ENCODE measurements at regions not wholly inside any gene's neighbourhood (a gene's known extent, or its start where the extent isn't known, plus 50 kb on each side); places are given as distances from the start of the nearest gene placed in this dataset.
A peak's percentile ranks its signal among the peaks of the same experiment; 100 is the strongest.

DNA sequence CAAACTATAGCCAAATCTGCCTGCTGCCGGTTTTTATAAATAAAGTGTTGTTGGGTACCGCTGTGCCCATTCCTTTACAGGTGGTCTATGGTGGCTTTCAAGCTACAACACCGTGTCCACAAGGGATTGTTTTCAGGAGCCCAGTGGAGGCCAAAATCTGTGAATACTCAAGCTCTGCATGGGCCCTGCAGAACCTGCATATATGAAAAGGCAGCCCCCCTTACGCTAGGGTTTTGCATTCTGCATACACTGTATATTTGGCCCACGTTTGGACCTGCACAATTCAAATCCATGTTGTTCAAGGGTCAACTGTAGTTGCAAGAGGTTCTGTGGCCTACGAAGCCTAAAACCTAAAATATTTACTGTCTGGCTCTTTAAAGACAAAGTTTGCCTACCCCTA is 122.2 kb upstream of the TLE3 start:
- H3K27me3 ChIP-seq (ENCODE audit: control insufficient read depth in 2 of 2, insufficient read depth in 1 of 2, low read length in 1 of 2) = no peaks in the 10 kb centered on the region
- no peak for DNase-seq (ENCODE audit: low read depth in 6 of 9, low spot score in 9 of 9)
- no peak overlapping the region for H3K4me3 ChIP-seq (ENCODE audit: low read length in 2 of 2)
- H3K4me1 ChIP-seq (ENCODE audit: control insufficient read depth in 2 of 2, insufficient read depth in 2 of 2, low read length in 2 of 2) = peaks cover 0 to 14% of the 10 kb centered on the region in 2 donors
- 95% methylated on average over 6 of the region's 6 CpGs for whole genome bisulfite sequencing
- no peak overlapping the region for H3K27ac ChIP-seq (ENCODE audit: low read depth in 1 of 2, low read length in 1 of 2)
- H3K9me3 ChIP-seq (ENCODE audit: control insufficient read depth in 2 of 2, insufficient read depth in 1 of 2, low read length in 1 of 2) = no peaks in the 10 kb centered on the region
- H3K36me3 ChIP-seq (ENCODE audit: control insufficient read depth in 2 of 2, insufficient read depth in 2 of 2, low read length in 1 of 2) = no peaks in the 10 kb centered on the region

DNA sequence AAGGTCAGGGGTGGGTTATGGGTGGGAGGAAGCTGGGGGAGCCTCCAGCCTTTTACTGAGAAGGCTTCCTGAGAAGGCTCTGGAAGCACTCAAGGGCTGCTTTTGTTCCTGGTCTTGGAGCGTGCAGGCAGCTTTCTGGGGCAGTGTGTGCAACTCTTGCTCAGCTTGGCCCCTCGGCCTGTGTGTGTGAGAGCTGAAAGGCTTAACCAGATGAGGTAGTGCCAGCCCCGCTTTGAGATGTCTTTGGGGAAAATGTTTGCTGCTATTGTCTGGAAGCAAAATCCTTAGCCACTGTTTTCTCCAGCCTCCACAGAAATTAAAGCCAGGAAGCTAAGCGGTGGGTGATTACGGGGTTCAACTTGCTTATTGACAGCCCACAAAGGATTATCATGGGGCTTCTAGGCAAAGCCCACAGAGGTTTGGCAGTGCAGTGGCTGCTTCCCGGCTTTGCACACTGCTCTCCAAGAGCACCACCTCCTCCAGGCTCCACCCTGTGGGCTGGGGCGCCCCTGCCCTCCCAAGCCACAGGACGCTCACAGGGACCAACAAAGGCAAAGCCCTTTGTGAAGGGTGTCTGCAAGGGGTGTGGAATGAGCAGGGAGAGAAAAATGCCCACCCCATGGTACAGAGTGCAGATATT is 121.7 kb upstream of the TLE3 start:
- H3K36me3 ChIP-seq (ENCODE audit: control insufficient read depth in 2 of 2, insufficient read depth in 2 of 2, low read length in 1 of 2) = no peaks in the 10 kb centered on the region
- peaks cover 0 to 15% of the 10 kb centered on the region in 2 donors for H3K4me1 ChIP-seq (ENCODE audit: control insufficient read depth in 2 of 2, insufficient read depth in 2 of 2, low read length in 2 of 2)
- DNase-seq (ENCODE audit: low read depth in 6 of 9, low spot score in 9 of 9) = no peak
- H3K4me3 ChIP-seq (ENCODE audit: low read length in 2 of 2) = no peak overlapping the region
- H3K9me3 ChIP-seq (ENCODE audit: control insufficient read depth in 2 of 2, insufficient read depth in 1 of 2, low read length in 1 of 2) = no peaks in the 10 kb centered on the region
- 85% methylated on average over 8 of the region's 8 CpGs for WGBS
- H3K27ac ChIP-seq (ENCODE audit: low read depth in 1 of 2, low read length in 1 of 2) = no peak overlapping the region
- H3K27me3 ChIP-seq (ENCODE audit: control insufficient read depth in 2 of 2, insufficient read depth in 1 of 2, low read length in 1 of 2) = no peaks in the 10 kb centered on the region

DNA sequence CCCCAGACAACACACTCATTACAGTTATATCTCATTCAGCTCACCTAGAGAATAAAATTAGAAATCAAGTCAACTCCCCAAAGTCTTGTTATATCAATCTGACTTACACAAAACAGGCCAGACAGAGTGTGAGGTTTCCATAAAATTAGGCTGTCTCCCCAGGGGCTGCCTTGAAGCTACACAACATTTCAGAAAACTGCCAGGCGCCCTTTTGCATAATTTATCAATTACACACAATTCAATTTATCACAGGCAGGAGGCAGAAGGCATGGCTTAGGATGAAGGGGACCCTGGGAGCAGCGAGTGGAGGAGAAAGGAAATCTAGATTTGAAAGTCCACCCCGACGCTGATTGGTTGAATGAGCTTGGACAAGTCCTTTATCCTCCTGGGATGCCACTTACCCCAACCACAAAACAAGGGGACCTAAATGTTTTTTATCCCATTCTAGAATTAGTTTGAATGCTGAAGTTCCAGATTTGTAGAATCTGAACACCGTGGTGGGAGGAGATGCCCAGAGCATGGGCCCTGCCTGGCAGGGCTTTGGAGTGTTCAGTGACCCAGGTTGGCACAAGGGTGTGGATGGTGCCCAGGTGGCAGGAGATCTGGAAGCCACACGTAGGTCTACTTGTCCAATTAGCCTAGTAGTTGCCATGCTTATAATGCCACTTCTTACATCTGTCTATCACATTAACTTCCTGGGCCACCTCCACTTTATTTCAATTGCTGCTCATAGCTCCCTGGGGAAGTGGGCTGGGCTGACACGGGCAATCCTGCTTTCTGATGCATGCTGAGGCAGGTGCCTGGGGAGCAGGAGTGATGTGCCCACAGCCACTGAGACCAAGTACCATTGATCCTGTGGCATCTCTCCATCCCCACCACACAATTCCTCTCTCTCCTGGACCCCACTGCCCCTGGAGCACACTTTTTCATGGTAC is 119.8 kb upstream of the TLE3 start:
- Histone ChIP-seq H3K4me3 (ENCODE audit: low read length in 2 of 2) (no peak overlapping the region), H3K36me3 (ENCODE audit: control insufficient read depth in 2 of 2, insufficient read depth in 2 of 2, low read length in 1 of 2) (no peaks in the 10 kb centered on the region), H3K4me1 (ENCODE audit: control insufficient read depth in 2 of 2, insufficient read depth in 2 of 2, low read length in 2 of 2) (peaks cover 0 to 24% of the 10 kb centered on the region in 2 donors), H3K27ac (ENCODE audit: low read depth in 1 of 2, low read length in 1 of 2) (no peak overlapping the region), H3K9me3 (ENCODE audit: control insufficient read depth in 2 of 2, insufficient read depth in 1 of 2, low read length in 1 of 2) (peaks cover 0 to 5% of the 10 kb centered on the region in 2 donors), H3K27me3 (ENCODE audit: control insufficient read depth in 2 of 2, insufficient read depth in 1 of 2, low read length in 1 of 2) (no peaks in the 10 kb centered on the region)
- 96% methylated on average over 7 of the region's 7 CpGs for WGBS
- no peak for DNase-seq (ENCODE audit: low read depth in 6 of 9, low spot score in 9 of 9)

GRCh38 chr15:70215951-70216350 is 118.2 kb upstream of the TLE3 start:
- no peaks in the 10 kb centered on the region for H3K27me3 ChIP-seq (ENCODE audit: control insufficient read depth in 2 of 2, insufficient read depth in 1 of 2, low read length in 1 of 2)
- H3K9me3 ChIP-seq (ENCODE audit: control insufficient read depth in 2 of 2, insufficient read depth in 1 of 2, low read length in 1 of 2) = peaks cover 0 to 5% of the 10 kb centered on the region in 2 donors
- WGBS = 98% methylated on average over 5 of the region's 5 CpGs
- peaks cover 0 to 28% of the 10 kb centered on the region in 2 donors for H3K4me1 ChIP-seq (ENCODE audit: control insufficient read depth in 2 of 2, insufficient read depth in 2 of 2, low read length in 2 of 2)
- H3K4me3 ChIP-seq (ENCODE audit: low read length in 2 of 2) = no peak overlapping the region
- DNase-seq (ENCODE audit: low read depth in 6 of 9, low spot score in 9 of 9) = no peak
- H3K27ac ChIP-seq (ENCODE audit: low read depth in 1 of 2, low read length in 1 of 2) = no peak overlapping the region
- no peaks in the 10 kb centered on the region for H3K36me3 ChIP-seq (ENCODE audit: control insufficient read depth in 2 of 2, insufficient read depth in 2 of 2, low read length in 1 of 2)

DNA sequence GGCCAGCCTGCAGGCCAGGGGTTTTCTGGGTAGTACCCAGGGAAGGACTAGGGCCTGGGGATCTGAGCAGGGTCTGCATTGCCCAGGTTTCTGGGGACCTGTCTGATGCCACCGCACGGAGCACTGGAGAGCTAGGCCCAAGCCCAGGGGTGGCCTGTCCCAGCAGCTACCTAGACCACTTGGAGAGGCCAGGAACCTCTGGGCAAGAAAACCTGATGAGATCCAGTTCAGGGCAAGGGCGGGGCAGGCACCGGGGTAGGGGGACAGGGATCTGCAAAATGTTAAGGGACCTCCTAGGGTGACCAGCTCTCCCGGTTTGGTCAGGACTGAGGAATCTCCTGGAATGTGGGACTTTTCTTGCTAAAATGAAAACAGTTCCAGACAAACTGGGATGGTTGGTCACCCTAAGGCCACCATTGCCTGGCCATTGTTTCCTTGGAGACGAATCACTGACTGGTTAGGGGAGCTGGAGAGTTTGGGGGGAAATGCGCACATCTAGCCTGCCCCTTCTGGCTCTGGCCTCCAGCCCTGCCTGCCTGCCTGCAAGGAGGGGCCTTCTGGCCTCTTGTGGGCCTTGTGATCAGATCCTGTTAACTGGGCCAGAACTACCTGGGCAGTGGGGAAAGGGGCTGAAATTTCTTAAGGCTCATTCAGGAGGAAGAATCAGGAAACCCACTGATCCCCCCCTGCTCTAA is 117.4 kb upstream of the TLE3 start:
- H3K9me3 ChIP-seq (ENCODE audit: control insufficient read depth in 2 of 2, insufficient read depth in 1 of 2, low read length in 1 of 2) = peaks cover 0 to 5% of the 10 kb centered on the region in 2 donors
- no peaks in the 10 kb centered on the region for H3K27me3 ChIP-seq (ENCODE audit: control insufficient read depth in 2 of 2, insufficient read depth in 1 of 2, low read length in 1 of 2)
- H3K4me1 ChIP-seq (ENCODE audit: control insufficient read depth in 2 of 2, insufficient read depth in 2 of 2, low read length in 2 of 2) = peaks cover 0 to 34% of the 10 kb centered on the region in 2 donors
- WGBS = 97% methylated on average over 7 of the region's 7 CpGs
- H3K27ac ChIP-seq (ENCODE audit: low read depth in 1 of 2, low read length in 1 of 2) = no peak overlapping the region
- no peak overlapping the region for H3K4me3 ChIP-seq (ENCODE audit: low read length in 2 of 2)
- DNase-seq (ENCODE audit: low read depth in 6 of 9, low spot score in 9 of 9) = no peak
- H3K36me3 ChIP-seq (ENCODE audit: control insufficient read depth in 2 of 2, insufficient read depth in 2 of 2, low read length in 1 of 2) = no peaks in the 10 kb centered on the region

- Histone ChIP-seq H3K36me3 (ENCODE audit: control insufficient read depth in 2 of 2, insufficient read depth in 2 of 2, low read length in 1 of 2) (no peaks in the 10 kb centered on the region), H3K27ac (ENCODE audit: low read depth in 1 of 2, low read length in 1 of 2) (no peak overlapping the region), H3K4me1 (ENCODE audit: control insufficient read depth in 2 of 2, insufficient read depth in 2 of 2, low read length in 2 of 2) (peaks cover 0 to 32% of the 10 kb centered on the region in 2 donors), H3K27me3 (ENCODE audit: control insufficient read depth in 2 of 2, insufficient read depth in 1 of 2, low read length in 1 of 2) (no peaks in the 10 kb centered on the region), H3K9me3 (ENCODE audit: control insufficient read depth in 2 of 2, insufficient read depth in 1 of 2, low read length in 1 of 2) (peaks cover 0 to 5% of the 10 kb centered on the region in 2 donors), H3K4me3 (ENCODE audit: low read length in 2 of 2) (no peak overlapping the region)
- 95% methylated on average over 5 of the region's 5 CpGs for WGBS
- peak in 1 of 9 donors; percentile 22 for DNase-seq (ENCODE audit: low read depth in 6 of 9, low spot score in 9 of 9)
Observed at GRCh38 chr15:70214276-70214675, 116.6 kb upstream of the TLE3 start.

DNA sequence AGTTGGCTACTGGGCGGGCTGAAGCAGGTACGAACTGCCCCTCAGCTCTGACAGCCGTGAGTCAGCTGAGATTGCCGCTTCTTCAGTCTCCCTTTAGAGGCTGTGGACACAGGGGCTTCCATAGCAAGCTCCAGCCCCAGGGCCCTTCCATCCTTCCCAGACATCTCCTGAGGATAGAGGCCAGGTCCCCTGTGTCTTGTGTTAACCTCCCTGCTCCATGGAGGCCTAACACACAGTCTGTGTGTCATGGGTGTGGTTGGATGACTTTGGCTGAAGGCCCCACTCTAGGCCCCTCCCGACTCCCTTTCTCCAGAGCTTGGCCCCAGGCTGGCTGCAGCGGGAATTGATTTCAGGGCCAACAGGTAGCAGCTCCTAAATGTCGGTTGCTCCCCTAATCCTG is 116.1 kb upstream of the TLE3 start:
- WGBS = 97% methylated on average over 7 of the region's 7 CpGs
- H3K36me3 ChIP-seq (ENCODE audit: control insufficient read depth in 2 of 2, insufficient read depth in 2 of 2, low read length in 1 of 2) = no peaks in the 10 kb centered on the region
- DNase-seq (ENCODE audit: low read depth in 6 of 9, low spot score in 9 of 9) = no peak
- peaks cover 0 to 32% of the 10 kb centered on the region in 2 donors for H3K4me1 ChIP-seq (ENCODE audit: control insufficient read depth in 2 of 2, insufficient read depth in 2 of 2, low read length in 2 of 2)
- H3K9me3 ChIP-seq (ENCODE audit: control insufficient read depth in 2 of 2, insufficient read depth in 1 of 2, low read length in 1 of 2) = peaks cover 0 to 5% of the 10 kb centered on the region in 2 donors
- no peak overlapping the region for H3K27ac ChIP-seq (ENCODE audit: low read depth in 1 of 2, low read length in 1 of 2)
- no peaks in the 10 kb centered on the region for H3K27me3 ChIP-seq (ENCODE audit: control insufficient read depth in 2 of 2, insufficient read depth in 1 of 2, low read length in 1 of 2)
- no peak overlapping the region for H3K4me3 ChIP-seq (ENCODE audit: low read length in 2 of 2)

GRCh38 chr15:70212963-70213315 is 115.2 kb upstream of the TLE3 start:
- no peaks in the 10 kb centered on the region for H3K36me3 ChIP-seq (ENCODE audit: control insufficient read depth in 2 of 2, insufficient read depth in 2 of 2, low read length in 1 of 2)
- no peak for DNase-seq (ENCODE audit: low read depth in 6 of 9, low spot score in 9 of 9)
- 95% methylated on average over 10 of the region's 10 CpGs for WGBS
- H3K4me1 ChIP-seq (ENCODE audit: control insufficient read depth in 2 of 2, insufficient read depth in 2 of 2, low read length in 2 of 2) = peaks cover 0 to 32% of the 10 kb centered on the region in 2 donors
- no peaks in the 10 kb centered on the region for H3K27me3 ChIP-seq (ENCODE audit: control insufficient read depth in 2 of 2, insufficient read depth in 1 of 2, low read length in 1 of 2)
- H3K9me3 ChIP-seq (ENCODE audit: control insufficient read depth in 2 of 2, insufficient read depth in 1 of 2, low read length in 1 of 2) = peaks cover 0 to 5% of the 10 kb centered on the region in 2 donors
- no peak overlapping the region for H3K4me3 ChIP-seq (ENCODE audit: low read length in 2 of 2)
- H3K27ac ChIP-seq (ENCODE audit: low read depth in 1 of 2, low read length in 1 of 2) = peak overlapping the region in 1 of 2 donors; percentile 46

Data from thymus (tissue), 11 donors.